Muscle of back (tissue), 3 donors: ENCODE measurements at regions not wholly inside any gene's neighbourhood (a gene's known extent, or its start where the extent isn't known, plus 50 kb on each side); places are given as distances from the start of the nearest gene placed in this dataset.
A peak's percentile ranks its signal among the peaks of the same experiment; 100 is the strongest.

ENCODE experiments used
- DNase-seq, 3 donors: peaks; one replicate each; pipeline versions ENCODE4 v3.0.0 to v3.0.0-alpha.2; 2013

DNA sequence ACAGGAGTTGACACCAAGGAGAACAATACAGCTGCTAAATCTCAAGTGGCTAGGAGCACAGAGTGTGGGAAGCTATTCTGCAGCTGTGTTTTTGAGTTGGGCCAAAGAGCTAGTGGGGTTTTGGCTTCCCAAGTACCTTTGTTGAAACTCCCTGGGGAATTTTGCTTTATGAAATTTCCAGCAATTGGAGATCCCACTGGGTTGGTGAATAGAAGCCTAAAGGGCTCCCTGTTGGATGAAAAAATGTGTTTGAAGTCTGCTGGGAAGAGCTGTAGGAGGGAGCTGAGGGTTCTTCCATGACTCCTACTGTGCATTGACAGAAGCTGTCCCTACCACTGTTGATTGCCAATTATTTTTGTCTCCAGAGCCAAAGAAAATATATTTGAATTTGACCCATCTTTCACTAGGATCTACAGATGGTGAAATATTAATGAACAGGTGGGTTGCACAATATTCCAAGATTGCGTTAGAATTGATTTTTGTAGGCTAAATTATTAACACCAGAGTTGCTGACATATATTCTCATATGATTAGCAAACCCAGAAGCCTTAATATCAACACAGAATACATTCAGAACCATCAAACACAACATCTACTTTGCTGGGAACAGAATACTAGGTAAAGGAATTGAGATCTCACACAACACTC, 95.4 kb upstream of the CYP1B1 start:
- no peak for DNase-seq

DNA sequence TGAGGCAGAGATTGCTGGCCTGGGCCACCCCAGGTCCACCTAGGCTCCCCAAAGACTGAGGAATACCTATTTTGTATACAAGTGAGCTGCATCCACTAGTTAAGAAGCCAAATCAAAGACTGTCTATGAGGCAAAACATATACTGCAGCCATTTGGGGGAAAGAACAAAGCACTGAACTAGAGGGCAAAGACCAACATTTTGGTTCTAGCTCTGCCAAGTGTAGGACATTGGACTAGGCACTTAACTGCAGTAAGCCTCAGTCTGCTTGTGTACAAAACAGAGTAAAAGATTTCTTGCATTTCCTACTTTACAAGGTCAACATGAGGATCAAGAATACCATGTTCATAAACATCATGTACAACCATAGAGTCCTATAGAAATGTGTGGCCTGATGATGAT, 94.8 kb upstream of the CYP1B1 start:
- no peak for DNase-seq

DNA sequence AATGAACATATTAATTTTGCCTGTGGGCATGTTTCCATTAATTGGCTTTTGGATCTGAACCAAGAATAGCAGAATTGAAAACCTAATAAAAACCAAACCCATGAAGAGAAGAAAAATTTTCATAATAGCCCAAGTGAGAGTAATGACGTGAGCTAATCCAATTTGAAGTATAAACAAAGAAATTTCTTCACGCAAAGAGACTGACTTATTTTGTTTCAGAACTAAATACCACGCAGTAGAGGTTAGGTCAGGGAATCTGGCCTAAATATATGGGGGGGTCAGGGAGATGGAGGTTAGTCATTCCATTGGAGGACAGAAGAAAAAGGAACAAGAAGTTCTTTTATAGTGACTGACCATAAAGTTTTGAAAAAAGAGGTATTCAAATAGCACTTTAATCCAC, 94.1 kb upstream of the CYP1B1 start:
- no peak for DNase-seq

DNA sequence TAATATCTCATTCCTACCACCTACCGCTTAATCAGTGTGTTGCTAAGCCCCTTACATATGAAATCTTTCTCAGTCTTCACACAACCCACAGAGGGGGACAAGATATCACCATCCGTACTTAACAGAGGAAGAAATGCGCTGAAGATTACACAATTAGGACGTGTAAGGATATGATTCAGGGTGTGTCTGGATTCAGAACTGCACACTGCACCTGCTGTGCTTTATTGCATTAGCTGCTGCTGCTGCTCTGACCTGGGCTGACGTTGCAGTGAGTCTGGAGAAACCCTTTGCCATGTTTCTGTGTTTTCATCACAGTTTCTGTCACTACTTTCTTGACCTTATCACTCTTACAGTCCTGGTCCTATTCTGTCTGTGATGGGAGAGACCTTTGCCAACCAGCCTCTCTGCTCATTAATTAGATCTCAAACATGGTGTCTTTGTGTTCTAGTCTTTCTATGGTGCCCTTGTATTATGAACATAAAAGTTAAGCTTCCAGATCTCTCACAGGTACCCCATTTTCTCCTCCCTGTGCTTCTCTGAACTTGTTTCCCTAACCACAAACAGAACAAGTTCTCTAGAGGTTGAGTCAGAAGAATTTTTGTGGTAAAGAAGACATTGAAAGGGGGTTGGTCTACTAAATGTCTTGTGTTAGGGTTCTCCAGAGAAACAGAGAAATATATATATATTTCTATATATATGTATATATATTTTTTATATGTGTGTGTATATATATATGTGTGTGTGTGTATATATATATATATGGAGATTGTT, 92.9 kb upstream of the CYP1B1 start:
- no peak for DNase-seq

DNA sequence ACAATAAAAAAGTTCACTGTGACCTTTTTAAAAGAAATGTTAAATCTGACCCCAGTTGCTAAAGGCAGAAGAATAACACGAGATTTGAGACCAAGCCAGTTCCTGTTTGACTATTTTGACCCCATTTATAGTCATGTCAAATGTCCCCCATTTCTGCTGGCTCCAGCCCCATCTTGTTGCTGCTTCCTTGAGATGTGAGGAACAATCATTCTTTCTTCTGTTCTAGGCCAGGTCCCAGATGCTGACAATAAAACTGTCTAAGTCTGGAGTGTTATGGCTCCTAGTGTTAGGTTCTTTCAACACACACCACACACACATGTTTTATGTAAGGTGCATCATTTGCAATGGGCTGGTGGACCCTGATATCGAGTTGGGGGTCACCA, 92.0 kb upstream of the CYP1B1 start:
- DNase-seq = no peak

DNA sequence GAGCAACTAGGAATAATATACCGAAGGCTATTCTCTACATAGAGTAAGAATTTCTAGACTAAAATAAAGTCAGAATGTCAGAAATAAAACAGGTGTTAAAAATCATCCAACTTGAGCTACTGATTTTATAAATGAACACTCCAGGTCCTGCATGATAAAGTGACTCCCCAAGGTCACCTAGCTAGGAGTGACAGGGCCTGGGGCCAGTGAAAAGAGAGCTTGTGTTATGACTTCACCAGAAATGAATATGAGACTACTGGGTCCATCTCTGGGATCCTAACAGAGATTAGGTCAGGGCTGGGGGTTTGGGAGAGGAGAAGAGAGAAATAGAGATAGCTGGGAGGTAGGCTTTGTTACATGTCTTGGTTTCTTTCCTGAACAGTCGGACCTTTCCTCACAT, 89.7 kb upstream of the CYP1B1 start:
- DNase-seq = no peak

DNA sequence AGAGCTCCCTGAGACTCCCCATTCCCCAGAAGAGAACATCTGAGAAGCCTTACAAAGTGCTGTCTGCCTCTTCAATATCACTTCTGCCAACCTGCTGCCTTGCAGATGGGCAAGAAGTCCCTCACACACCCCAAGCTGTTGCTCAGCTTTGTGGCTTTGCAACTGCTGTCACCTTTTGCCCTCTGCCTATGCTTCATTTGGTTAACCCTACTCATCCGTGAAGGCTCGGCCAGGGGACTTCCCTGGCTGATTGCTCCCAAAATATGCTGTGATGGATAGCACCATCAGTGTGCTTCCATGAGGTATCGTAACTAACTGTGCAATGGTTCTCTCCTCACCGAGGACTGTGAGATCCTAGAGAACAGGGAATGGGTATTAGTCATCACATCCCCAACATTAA, 88.9 kb upstream of the CYP1B1 start:
- no peak for DNase-seq

DNA sequence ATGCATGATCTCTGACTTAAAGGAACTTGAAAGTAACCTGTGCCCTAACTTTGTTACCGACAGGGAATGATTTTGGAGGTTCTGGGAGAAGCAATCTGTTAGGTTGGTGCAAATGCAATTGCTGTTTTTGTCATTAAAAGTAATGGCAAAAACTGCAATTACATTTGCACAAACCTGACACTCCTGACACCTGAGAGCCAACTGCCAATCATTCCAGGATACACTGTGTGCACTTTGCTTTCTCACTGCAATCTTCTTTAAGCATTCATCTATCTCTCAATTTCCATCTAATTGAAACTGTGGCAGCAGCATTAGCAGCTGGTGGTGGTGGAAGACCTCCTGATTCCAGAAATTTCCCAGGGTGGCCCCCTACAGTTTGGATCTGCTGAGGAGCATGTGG, 87.6 kb upstream of the CYP1B1 start:
- DNase-seq = no peak

DNA sequence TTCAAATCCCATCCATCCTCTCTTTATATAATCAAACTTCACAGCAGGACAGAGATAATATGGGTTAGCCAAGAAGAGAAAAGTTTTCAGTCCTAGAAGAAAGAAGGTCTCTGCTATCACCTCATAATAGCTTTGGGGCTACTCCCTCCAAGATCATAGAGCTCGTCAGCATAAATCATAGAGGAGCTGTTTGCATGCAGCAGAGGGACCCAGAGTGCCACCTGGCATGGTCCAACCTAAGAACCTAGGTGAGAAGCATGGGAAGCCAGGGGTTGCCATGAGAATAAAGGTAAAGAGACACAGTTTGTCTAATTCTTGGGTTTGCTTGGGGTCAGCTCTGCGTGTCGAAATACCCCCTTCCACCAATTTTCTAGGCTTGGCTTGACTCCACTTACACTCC, 87.1 kb upstream of the CYP1B1 start:
- no peak for DNase-seq

DNA sequence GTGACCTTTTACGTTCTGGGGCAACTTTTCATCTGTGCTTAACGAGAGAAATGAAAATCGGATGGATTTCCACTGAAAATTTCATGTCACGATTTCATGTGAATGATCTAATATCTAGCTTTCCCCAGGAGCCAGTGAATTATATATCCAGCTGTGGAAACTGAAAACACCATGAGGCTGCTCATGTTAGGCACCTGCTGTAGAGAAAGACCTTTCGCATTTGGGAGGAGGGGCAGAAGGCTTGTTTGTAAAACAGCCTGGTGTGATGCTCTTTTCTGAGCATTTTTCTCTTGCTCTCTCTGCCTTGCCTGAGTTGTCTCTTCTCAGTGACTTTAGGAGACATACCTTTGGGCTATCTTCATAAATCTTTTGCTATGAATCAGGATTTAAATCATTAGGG, 84.6 kb upstream of the CYP1B1 start:
- DNase-seq = no peak

DNA sequence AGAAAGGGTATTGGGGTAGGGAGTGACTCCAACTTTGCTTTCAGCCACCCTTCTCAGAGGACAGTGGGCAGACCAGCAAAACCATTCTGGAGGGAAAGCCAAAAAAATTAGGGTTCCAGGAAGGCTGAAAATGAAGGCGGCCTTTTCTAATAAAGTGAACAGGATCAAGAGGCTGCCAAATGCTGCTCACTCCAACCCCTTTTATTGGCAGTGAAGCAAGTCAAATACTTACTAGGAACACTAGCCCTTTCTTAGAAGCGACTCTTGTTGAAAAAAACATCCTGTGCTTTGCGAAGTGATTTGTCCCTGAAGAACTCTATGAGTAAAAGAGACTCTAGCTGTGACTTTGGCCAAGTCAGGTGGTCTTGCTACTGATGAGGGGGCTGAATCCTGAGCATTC, 83.6 kb upstream of the CYP1B1 start:
- peak in 2 of 3 donors; percentile 61 to 81 for DNase-seq

DNA sequence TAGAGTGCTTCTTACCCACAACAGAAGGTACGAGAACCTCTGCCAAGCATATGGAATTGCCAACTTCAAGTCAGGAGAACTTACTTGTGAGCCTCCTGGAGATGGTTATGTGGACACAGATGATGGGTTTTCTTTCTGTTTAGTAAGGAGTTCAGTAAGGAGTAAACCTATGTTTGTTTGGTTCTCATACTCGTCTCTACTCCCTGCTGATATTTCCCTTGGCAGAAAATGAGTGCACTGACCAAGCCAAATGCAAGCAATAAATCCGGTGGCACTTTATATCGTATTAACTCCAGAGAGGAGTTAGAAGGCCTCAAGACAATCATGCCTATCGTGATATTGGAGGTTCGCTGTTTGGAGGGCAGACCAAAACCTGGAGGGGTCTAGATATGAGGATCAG, 83.2 kb upstream of the CYP1B1 start:
- DNase-seq = peak in 1 of 3 donors; percentile 57

DNA sequence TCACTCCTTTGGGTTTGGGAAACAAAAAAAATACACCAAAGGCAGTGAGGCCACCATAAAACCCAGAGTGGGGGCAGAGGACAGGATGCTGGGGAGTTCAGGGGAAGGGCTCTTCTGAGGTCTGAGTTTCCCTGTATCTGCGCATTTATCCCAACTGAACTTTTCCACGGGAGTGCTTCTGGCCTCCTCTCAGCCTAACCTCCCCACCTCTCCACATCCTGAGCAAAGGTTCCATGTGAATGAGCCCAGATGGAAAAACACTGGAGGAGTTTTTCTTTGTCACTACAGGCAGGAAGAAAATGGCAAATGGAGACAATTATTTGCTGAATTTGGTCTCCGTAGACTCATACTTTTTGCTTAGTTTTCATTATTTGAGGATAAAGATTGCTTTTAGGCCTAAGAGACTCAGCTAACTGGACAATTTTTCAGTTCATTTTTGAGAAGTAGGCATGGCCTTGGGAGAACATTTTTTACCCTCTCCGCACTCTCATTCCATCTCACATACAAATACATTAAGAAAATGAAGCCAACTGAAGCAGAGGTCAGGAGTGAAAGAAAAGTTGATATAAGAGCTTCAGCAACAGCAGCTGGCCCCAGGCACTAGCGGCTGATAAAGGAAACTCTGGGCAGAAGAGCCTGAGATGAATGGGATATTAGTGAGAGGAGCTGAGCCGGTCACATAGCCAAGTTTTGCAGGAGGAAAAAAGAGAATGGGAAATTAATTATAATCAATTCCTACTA, 82.6 kb upstream of the CYP1B1 start:
- peak in 1 of 3 donors; percentile 51 for DNase-seq

DNA sequence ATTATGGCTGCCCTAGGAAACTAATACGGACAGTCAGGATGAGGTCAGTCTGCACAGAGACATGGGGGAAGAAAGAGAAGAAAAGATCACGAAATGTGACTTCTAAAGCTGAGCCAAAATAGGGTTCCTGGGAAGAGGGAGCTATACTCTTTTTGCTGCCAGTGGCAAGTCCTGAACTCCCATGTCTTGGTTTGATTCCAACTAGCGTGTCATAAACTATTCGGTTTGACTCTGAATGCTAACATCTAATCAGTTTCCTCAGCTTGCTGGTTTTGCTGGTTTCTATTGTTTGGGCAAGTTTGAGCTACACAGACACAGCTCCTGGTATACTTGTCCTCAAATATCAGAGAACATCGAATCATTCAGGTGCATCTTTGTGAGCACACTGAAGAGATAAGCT, 80.5 kb upstream of the CYP1B1 start:
- no peak for DNase-seq

DNA sequence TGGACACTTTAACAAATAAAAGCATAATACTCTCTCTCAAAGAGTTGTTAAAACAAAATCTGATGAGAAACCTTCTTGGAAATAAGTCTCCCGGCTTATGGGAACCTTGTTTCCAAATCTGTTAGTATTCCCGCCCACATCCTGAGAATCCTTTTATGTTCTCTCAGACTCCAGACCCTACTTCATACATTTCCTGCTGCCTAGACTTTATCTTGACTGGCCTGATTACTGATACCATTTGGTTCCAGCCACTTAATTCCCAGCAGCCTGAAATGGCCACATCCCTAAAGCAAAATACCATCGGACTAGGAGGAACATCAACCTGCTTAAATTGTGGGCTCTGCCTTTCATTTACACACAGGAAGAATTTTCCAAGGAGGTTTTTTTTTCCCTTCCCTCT, 79.1 kb upstream of the CYP1B1 start:
- DNase-seq = no peak

DNA sequence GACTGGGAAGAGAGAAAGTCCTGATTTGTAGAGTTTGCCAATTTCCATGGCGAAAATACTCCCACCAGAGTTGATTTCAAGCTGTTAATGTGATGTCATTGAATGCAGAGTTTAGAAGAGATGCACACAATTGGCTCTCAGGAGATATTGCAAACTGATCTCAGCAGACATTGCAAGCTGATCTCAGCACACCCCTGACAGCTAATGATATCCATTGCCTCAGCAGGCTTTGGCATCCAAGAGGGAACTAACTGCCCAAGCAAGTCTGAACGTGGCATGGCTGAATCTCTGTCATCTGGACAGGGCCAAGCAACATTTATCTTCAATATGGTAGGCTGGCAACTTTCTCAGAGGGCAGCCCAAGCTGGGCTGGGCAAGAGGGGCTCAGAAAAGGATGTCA, 78.4 kb upstream of the CYP1B1 start:
- DNase-seq = no peak

DNA sequence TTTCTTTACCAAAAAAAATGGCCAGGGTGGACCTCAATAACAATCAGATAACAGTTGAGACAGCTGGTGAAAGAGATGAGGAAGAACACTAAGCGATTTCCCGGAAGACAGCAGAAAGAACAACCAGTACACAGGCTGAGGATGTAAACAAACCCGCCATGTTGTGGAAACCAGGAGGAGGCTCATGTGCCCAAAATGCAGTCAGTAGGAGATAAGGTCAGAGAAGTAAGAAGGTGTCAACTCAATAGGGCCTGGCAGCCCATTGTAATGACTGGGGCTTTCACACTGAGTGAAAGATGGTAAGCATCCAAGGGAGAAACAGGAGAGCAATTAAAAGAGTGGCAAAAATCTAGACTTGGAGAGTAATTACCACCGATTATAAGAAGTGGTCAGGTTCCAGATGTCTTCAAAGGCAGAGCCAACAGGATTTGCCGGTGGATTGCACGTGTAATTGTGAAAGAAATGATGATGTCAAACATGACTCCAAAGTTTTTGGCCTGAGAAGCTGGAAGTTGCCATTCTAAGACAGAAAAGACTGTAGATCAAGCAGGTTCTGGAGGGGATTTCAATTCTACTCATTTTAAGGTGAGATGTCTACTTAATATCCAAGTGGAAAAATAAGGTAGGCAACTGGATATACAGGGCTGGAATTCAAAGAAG, 77.7 kb upstream of the CYP1B1 start:
- no peak for DNase-seq

DNA sequence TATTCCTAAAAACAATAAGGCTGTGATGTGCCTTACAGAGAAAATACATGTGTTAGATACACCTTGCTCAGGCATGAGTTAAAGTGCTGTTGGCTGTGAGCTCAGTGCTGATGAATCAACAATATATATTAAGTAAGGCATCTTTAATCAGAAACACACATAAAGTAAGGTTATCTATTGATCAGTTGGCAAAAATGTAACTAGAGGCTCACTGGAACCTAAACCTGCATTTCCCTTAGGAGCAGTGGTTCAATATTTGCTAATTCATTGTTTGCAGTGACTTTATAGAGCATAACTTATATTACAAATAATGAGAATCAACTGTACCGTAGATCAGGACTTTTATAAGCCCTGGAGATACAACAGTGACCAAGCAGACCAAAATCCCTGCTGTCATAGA, 77.0 kb upstream of the CYP1B1 start:
- DNase-seq = no peak

DNA sequence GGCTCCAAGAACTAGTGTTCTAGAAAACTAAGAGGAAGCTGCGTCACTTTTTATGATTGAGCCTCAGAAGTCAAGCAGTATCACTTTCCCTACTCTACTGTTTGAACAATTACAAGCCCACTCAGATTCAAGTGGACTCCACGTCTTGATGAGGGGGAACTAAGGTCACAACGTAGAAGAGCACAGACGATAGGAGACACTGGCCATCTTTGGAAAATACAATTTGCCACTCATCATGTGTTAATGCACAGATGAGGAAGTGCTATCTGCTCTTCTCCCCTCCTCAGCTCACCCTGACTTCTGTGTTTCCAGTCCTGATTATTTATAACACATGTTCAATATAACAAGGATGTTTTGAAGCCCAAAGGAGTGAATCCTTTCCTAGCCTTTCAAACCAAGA, 76.1 kb upstream of the CYP1B1 start:
- no peak for DNase-seq

DNA sequence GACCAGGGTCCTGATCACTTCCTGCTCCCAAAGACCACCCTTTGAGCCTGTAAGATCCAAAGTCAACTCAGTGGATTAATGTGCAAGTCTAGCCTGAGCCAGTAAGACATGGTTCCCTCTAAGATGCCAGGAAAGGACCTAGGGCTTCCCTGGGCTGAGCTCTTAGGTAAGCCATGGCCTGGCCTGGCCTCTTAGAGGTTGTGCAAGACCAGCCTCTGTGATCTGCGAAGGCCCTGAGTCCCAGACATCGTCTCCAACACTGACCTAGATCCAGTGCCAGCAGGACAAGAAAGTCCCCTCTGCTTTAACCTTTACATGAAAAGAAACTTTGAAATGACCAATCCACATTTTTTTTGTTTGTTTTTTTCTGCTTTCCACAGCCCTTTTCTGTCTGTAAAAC, 73.6 kb upstream of the CYP1B1 start:
- DNase-seq = no peak

DNA sequence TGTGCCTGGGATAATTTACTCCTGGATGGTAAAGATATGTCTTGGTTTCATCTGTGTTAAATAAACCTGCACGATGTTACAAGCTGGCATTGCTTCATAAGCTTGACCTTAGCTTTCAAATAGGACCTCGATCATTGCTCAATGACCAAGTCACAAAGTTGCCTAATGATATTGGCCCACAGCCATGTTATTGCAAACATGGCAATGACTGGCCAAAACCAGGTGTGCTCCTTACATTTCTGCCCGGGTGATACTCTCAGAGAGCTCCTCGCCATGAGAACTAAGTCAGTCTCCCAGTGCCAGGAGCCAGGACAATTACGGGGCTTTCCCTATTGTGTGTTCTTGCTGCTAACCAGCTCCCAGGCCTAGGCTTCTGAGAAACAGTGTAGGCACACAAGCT, 72.5 kb upstream of the CYP1B1 start:
- no peak for DNase-seq

DNA sequence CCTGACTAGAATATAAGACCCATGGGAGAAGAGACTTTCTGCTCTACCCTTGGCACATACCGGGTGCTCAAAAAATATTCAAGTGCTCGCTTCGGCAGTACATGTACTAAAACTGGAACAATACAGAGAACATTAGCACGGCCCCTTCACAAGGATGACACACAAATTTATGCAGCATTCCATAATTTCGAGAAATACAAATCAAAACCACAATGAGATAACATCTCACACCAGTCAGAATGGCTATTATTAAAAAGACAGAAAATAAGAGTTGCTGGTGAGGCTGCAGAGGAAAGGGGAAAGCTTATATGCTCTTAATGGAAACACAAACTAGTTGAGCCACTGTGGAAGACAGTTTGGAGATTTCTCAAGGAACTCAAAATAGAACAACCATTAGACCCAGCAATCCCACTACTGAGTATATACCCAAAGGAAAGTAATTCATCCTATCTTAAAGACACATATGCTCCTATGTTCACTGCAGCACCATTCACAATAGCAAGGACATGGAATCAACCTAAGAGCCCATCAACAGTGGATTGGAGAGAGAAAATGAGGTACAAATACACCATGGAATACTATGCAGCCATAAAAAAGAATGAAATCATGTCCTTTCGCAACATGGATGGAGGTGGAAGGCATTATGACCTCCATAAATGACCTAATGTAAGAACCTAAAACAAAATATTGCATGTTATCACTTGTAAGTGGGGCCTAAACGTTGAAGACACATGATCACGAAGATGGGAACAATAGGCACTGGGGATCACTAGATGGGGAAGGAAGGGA, 71.6 kb upstream of the CYP1B1 start:
- no peak for DNase-seq
